ENCODE measurements at regions not wholly inside any gene's neighbourhood (a gene's known extent, or its start where the extent isn't known, plus 50 kb on each side); places are given as distances from the start of the nearest gene placed in this dataset.
"Not testable (repeated sequence)": the region's sequence is repeated elsewhere in the genome, so short reads cannot be mapped to it uniquely, and the experiment has no call there.

DNA sequence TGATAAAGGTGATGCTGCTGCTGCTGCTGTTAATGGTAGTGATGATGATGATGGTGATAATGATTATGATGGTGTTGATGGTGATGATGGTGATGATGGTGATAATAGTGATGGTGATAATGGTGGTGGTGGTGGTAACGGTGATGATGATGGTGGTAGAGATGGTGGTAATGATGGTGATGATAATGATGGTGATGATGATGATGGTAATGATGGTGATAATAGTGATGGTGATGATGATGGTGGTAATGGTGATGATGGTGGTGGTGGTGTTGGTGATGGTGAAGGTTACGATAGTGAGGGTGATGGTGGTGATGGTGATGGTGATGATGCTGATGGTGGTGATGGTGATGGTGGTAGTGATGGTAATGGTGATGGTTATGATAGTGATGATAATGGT is 132.3 kb downstream of the TFAP2C start:
- no peak for DNase-seq
- intact Hi-C loops (cut with DNase I), result no loop called here
- no peak for ATAC-seq (ENCODE audit: poor library complexity)

DNA sequence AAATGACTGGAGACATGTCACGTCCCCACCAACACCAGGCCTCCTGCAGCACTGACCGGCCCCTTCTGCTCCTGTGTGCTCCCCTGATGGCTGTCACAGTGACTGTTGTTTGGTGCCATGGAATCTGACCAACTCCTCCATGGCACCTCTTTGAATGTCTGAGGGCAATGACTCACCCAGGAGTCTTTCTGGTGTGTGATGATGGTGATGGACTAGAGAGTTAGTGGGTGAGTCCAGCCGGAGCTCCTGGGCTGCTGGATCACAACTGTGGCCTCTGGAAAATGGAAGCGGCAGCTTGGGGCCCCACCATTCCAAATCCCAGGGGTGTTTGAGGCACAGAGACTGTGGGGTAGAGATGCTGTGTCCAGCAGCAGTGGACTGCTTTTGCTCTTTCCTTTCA is 133.3 kb downstream of the TFAP2C start:
- DNase-seq (no peak), ATAC-seq (ENCODE audit: poor library complexity) (no peak)
- intact Hi-C loops (cut with DNase I), result no loop called here

DNA sequence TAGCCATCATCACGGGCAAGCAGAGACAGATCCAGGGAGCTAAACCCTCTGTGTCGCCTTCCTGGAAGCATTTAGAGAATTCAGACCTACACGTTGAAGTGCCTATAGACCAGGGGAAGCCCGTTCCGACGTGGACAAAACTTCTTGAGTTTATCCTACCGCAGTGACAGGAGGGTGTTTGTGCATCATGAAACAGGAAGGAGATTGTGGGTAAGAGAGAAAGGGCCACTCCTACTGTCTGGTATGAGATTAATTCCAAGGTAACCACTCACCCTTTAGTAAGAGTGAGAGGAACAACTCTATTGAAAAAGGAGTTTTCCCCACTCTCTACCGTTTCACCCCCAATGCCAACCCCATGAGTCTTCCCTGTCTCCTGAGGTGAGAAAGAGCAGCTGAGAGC is 133.7 kb downstream of the TFAP2C start:
- no peak for DNase-seq
- ATAC-seq (ENCODE audit: poor library complexity), result no peak
- intact Hi-C loops (cut with DNase I), result no loop called here

DNA sequence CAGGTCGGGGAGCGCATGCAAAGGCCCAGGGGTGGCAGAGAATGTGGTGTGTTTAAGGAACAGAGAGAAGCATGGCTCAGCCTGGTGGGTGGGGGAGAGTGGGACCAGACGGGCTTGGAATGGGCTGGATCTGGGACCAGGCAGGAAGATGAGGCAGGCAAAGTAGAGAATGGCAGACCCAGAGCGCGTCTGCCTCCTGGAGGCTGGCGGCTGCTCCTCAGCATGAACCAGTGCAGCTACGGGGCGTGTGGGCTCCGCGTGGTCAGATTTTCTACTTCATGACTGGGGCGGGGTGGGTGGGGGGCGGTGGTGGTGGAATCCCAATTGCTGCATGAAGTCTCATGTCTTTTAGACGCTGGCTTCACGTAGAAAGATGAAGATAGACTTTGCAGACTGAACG is 135.6 kb downstream of the TFAP2C start:
- DNase-seq, result no peak
- intact Hi-C loops (cut with DNase I), result no loop called here
- no peak for ATAC-seq (ENCODE audit: poor library complexity)

DNA sequence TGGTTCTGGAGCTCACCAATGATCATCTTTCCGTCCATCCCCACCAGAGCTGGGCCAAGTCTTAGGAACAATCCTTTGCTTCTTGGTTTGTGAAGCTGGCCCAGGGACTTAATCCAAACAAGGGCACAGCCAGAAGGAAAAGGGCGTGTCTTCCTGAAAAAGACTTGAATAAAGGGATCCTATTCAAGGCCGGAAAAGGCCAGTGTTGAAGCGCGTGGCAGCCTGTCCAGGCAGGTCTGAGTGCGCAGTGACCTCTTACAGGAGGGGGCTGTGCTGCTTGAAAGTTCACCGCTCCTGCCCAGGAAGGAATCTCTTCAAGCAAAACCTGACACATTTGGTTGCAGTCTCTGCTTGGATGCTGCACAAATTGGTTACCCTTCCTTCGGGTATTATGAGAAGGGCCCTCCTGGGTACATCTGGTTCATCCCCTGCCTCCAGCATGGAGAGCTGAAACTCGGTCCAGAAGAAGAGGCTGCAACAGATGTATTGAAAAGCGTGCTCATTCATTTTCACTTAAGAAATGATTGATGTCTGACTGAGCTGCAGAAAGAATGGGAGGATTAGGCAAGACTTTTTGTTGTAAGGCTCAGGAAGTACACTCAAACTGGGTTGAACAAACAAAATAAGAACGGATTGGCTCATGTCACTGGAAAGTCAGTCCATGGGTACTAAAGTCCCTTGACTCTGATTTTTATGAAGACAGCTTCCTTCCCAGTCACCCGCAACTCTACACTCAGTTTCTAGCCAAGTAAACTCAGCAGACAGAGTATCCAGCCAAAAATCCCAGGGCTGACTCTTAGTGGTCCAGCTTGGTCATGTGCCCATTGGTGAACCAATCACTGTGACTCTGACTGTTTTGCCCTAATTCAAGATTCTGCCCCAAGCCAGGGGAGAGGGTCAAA is 136.3 kb downstream of the TFAP2C start:
- no peak for DNase-seq
- ATAC-seq (ENCODE audit: poor library complexity), result no peak
- intact Hi-C loops (cut with DNase I), result no loop called here

DNA sequence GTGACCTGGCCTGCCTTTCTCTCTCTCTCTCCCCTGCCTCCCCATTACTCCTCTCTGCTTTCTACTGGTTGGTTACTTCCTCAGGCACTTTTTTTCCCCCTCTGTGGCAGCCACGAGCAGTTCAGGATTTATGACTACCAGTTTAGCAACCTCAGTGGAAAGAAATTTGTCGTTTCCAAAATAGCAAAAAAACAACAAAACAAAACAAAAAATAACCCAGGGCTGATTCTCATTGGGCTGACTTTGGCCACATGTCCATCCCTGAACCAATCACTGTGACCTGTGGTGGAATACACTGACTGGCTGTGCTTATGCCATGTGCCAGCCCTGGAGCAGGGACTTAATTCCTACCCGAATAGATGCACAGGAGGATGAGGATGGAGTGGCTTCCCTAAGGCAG is 137.4 kb downstream of the TFAP2C start:
- intact Hi-C loops (cut with DNase I), result no loop called here
- DNase-seq (no peak), ATAC-seq (ENCODE audit: poor library complexity) (no peak)

DNA sequence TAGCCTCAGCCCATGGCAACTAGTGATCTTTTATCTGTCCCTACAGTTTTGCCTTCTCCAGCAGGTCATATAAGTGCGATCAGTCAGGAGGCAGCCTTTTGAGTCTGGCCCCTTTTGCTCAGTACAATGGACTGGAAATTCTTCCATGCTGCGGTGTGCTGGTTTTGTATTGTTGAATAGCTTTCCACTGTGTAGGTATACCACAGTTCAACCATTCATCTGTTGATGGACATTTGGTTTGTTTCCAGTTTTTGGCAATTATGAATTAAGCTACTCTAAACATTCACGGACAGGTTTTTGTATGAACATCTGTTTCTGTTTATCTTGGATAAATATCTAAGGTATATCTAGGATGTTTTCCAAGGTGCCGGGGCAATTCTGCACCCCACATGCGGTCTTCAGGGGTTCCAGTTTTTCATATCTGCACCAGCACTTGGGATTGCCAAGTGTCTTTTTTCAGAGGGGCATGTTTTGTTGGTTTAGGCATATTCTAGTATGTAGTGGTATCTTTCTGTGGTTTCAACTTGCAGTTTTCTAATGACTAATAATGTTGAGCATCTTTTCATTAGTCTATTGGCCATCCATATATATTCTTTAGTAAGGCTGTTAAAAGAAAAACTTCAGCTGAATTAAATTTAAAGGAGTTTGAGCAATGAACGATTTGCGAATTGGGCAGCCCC is 141.0 kb downstream of the TFAP2C start:
- intact Hi-C loops (cut with DNase I), result no loop called here
- DNase-seq, result no peak
- no peak for ATAC-seq (ENCODE audit: poor library complexity)

DNA sequence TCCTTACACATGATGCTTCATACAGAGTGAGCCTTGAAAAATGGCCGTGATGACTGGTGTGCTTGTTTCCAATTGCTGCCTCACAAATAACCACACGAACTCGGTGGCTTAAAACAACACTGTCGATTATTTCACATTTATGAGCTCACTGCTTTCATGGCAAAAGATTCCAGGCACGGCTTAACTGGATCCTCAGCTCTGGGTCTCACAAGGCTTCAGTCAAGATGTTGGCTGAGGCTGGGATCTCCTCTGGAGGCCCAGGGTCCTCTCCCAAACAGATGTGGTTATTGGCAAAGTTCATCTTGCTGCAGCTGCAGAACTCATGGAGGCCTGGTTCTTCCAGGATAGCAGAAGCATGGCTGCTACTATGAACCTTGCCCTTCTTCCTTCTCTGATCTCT is 144.6 kb downstream of the TFAP2C start:
- intact Hi-C loops (cut with DNase I), result no loop called here
- ATAC-seq (ENCODE audit: poor library complexity) (no peak), DNase-seq (no peak)

DNA sequence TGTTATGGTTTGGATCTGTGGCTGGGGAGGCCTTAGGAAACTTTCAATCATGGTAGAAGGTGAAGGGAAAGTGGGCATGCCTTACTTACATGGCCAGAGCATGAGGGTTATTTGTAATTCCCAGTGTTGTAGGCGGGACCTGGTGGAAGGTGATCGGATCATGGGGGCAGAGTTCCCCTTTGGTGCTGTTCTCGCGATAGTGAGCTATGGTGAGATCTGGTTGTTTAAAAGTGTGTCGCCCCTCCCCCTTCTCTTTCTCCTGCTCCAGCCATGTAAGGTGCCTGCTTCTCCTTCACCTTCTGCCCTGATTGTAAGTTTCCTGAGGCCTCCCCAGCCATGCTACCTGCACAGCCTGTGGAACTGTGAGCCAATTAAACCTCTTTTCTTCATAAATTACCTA is 145.8 kb downstream of the TFAP2C start:
- intact Hi-C loops (cut with DNase I), result no loop called here
- no peak for ATAC-seq (ENCODE audit: poor library complexity)

DNA sequence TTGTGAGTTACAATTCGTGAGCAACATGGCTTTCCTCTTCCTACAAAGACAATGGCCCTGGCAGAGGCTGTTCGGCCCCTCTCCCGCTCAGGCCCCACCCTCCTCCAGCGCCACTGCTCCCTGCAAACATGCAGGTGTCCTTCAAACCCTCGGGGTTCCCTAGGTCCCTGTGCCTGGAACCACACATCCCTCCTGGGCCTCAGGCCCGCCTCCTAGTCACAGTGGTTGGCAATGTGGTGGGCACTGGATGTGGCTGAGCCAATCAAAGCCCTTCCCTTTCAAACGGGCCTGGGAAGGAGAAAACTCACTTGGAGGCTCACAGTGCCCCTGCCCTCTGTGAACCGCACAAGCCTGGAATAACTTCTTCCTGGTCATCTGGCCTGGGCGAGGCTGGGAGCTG is 147.2 kb downstream of the TFAP2C start:
- DNase-seq, result no peak
- intact Hi-C loops (cut with DNase I), result no loop called here
- no peak for ATAC-seq (ENCODE audit: poor library complexity)

More for the DNA sequence above, 145.8 kb downstream of the TFAP2C start:
- no peak for DNase-seq

DNA sequence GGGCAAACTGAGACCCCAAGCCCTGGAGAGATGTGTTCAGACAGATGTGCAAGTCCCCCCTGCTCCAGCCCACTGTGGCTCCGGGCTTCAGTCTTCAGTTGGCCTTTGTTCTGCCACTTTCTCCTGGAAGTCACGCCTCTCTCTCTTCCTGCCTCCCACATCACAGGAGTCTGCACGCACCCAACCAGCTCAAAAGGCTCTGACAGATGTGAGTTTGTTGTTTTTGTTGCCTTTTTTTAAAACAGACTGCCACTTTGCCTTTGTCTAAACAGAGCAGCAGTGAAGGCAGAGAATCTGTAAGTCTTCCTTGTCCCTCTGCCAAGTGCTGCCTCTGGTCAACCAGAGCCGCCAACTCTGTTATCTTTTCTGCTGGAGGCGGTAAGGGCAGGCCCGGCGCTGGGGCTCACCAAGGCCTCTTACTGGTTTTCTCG is 149.7 kb downstream of the TFAP2C start:
- DNase-seq, result peak; percentile 54
- intact Hi-C loops (cut with DNase I), result no loop called here
- ATAC-seq (ENCODE audit: poor library complexity), result peak; percentile 78

DNA sequence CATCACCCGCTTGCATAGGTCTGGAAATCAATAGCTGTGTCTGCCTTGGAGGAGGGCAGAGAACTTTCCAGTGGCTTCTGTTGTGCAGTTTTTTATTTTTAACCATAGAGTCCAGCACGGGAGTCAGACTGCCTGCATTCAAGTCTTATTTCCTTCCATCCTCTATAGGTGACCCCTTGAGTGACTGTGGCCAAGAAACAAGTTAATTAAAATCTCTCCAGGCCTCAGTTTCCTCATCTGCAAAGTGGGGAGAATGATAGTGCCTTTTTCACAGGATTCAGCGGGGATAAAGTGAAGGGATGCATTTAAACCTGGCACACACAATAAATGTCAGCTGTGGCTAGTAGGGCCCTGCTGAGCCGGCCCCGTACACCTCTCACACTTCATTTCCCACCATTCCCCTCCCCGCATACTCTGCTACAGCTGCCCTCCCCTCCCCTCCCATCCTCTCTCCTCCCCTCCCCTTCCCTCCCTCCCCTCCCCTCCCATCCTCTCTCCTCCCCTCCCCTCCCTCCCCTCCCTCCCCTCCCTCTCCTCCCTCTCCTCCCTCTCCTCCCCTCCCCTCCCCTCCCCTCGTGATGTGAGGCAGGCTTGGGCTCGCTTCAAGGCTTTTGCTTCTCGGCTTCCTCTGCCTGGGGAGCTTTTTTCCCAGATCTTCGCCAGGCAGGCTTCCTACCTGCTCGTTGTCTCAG is 150.5 kb downstream of the TFAP2C start:
- DNase-seq (no peak), ATAC-seq (ENCODE audit: poor library complexity) (no peak)
- intact Hi-C loops (cut with DNase I), result no loop called here

DNA sequence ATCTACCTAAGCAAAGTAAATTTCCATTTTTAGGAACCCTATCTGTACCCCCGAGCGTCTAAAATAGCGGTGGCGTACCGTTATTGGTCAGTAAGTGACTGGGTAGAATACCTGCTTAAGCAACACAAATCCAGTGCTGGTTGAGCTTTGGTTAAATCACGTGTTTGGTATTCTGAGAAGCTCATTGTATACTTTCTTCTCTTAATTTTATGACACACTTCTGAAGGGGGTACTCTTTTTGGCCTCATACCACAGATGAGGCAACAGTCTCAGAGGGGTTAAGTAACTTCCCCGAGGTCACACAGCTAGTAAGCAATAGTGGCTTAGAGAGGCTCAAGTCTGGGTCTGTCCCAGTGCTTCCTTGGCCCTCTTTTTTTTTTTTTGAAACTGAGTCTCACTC is 151.2 kb downstream of the TFAP2C start:
- ATAC-seq (ENCODE audit: poor library complexity), result no peak
- no peak for DNase-seq
- intact Hi-C loops (cut with DNase I), result no loop called here

DNA sequence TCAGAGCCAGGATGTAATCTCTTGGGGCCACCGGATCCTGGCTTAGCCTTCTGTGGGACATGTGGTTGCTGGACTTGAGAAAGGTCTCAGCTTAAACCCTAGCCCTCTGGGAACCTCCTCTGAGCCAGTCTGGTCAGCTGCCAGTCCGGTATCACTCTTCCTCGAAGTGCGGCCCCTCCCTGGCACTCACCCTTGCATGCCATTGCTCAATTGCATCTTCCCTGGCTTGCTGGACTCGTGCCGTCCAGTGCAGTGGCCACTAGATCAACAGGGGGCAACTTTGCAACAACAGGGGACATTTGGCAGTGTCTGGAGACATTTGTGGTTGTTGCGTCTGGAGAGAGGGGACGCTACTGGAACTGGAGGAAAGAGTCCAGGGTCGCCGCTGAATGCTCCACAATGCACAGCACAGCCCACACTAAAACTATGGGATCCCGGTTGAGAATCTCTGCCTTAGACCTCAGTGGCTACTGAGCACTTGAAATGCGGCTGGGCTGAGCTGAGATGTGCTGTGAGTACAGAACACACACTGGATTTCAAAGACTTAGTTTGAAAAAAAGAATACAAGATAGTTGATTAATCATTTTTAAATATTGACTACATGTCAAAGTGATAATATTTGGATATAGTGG is 152.1 kb downstream of the TFAP2C start:
- DNase-seq (peak; percentile 56), ATAC-seq (ENCODE audit: poor library complexity) (no peak)

DNA sequence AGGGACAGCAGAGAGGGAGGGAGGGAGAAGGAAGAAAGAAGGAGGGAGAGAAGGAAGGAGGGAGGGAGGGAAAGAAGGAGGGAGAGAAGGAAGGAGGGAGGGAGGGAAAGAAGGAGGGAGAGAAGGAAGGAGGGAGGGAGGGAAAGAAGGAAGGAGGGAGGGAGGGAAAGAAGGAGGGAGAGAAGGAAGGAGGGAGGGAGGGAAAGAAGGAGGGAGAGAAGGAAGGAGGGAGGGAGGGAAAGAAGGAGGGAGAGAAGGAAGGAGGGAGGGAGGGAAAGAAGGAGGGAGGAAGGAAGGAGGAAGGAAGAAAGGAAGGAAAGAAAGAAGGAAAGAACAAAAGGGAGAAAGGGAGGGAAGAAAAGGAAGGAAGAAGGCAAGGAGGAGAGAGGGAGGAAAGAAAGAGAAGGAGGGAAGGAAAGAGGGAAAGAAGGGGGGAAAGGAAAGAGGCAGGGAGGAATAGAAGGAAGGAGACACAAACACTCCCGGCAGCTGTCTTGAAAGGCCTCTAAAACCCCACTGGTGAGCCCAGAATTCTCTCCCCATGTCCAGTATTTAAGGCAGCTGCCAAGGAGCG is 153.0 kb downstream of the TFAP2C start:
- intact Hi-C loops (cut with DNase I); ATAC-seq (ENCODE audit: poor library complexity); DNase-seq: not testable (repeated sequence)

More for the DNA sequence above, 152.1 kb downstream of the TFAP2C start:
- intact Hi-C loops (cut with DNase I), result no loop called here

DNA sequence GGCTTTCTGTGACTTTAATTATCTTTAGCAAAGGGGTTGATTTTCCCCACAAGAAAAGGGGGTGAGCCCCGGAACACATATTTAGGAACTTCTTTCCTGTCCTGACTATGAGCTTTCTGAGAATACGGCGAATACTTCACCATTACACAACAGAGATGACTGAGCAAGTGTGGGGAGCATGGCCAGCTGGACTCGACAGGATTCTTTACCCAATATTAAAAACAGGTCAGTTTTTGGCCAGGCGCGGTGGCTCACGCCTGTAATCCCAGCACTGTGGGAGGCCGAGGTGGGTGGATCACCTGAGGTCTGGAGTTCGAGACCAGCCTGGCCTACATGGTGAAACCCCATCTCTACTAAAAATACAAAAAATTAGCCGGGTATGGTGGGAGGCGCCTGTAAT is 153.7 kb downstream of the TFAP2C start:
- intact Hi-C loops (cut with DNase I); ATAC-seq (ENCODE audit: poor library complexity); DNase-seq: not testable (repeated sequence)

DNA sequence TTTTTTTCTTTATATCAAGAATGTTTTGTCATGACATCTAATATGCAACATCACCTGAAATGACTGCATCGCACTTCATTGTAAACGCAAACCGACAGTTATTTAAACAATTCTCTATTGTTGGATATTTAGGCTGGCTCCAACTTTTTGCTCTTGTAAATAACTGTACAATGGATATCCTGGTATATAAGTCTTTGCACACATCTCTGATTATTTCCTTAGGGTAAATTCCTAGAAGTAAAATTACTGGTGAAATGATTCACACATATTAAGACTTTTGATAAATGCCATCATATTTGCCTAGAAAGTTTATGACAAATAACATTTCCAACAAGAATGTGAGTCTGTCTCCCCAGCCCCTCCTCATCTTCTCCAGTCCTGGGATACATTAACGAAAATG is 154.7 kb downstream of the TFAP2C start:
- intact Hi-C loops (cut with DNase I), result no loop called here
- DNase-seq, result no peak
- ATAC-seq (ENCODE audit: poor library complexity), result no peak

DNA sequence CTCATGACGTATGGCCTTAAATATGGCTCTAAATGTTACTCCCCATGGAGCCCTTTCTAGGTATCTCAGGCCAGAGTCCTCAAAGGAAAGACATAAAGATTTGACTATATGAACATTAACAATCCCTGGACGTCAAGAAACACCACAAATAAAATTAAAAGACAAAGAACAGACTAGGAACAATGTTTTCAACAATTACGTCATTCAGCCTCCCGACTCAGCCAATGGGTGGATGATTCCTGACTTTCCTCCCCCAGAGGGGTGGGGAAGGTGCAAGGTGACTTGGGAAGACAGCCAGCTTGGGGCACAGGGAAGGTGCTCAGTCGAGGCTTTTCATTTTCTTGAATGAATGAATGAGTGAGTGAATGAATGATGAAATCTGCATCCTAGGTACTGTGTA is 157.4 kb downstream of the TFAP2C start:
- DNase-seq, result no peak
- ATAC-seq (ENCODE audit: poor library complexity), result no peak
- intact Hi-C loops (cut with DNase I), result no loop called here

Data from Right ventricle myocardium superior (tissue), 1 donor.